A673 (cell line): ENCODE measurements at regions not wholly inside any gene's neighbourhood (a gene's known extent, or its start where the extent isn't known, plus 50 kb on each side); places are given as distances from the start of the nearest gene placed in this dataset.

Experiments
- BruUV-seq: library from RNA; stranded (reverse); fragments of 400-500 nt; replicated peaks from 2 replicates; lab custom pipeline; 2021; lab: Mats Ljungman, UMichigan
- CTCF ChIA-PET: fragments of 300-600 bp; sonication (Branson Sonifier 250); formaldehyde crosslinking; loops from one replicate; lab custom pipeline; 2022; ENCODE audit warnings: antibody characterized with exemption; lab: Charles Lee
- POLR2A ChIA-PET: fragments of 300-600 bp; sonication (Branson Sonifier 250); formaldehyde crosslinking; loops from one replicate; lab custom pipeline; 2022; ENCODE audit warnings: antibody characterized with exemption; ENCODE audit not compliant: low non-redundant PET; lab: Charles Lee
- DNase-seq: peaks from one replicate; pipeline ENCODE4 v3.0.0-alpha.2; 2015; ENCODE audit warnings: low spot score
- H3K27ac ChIP-seq: fragments of 200-600 bp; sonication (generic); 2 replicates; pipeline ENCODE4 v1.5.1; 2016; ENCODE audit warnings: mixed run types, low read depth, mild to moderate bottlenecking, mixed read lengths, antibody characterized with exemption, low read length; ENCODE audit not compliant: poor library complexity, severe bottlenecking
- H3K27me3 ChIP-seq: fragments of 200-600 bp; sonication (generic); replicated peaks from 2 replicates; pipeline ENCODE4 v1.6.1; 2017; ENCODE audit warnings: mixed run types, low read depth, mild to moderate bottlenecking, mixed read lengths, antibody characterized with exemption, low read length; ENCODE audit not compliant: insufficient read depth, poor library complexity
- H3K36me3 ChIP-seq: fragments of 200-600 bp; sonication (generic); 2 replicates; pipeline ENCODE4 v1.6.1; 2016; ENCODE audit warnings: mixed run types, mild to moderate bottlenecking, mixed read lengths, antibody characterized with exemption, low read length; ENCODE audit not compliant: insufficient read depth, poor library complexity, severe bottlenecking
- H3K4me1 ChIP-seq: fragments of 200-600 bp; sonication (generic); 2 replicates; pipeline ENCODE4 v1.6.1; 2017; ENCODE audit warnings: mixed run types, mild to moderate bottlenecking, mixed read lengths, antibody characterized with exemption, low read length; ENCODE audit not compliant: insufficient read depth, poor library complexity, severe bottlenecking
- H3K4me3 ChIP-seq: fragments of 200-600 bp; sonication (generic); 2 replicates; pipeline ENCODE4 v1.5.1; 2016; ENCODE audit warnings: low read depth, mixed run types, mild to moderate bottlenecking, mixed read lengths, low read length; ENCODE audit not compliant: poor library complexity, severe bottlenecking
- H3K9me3 ChIP-seq: fragments of 200-600 bp; sonication (generic); 2 replicates; pipeline ENCODE4 v1.6.1; 2016; ENCODE audit warnings: mixed run types, low read depth, mild to moderate bottlenecking, mixed read lengths, antibody characterized with exemption, low read length; ENCODE audit not compliant: poor library complexity, severe bottlenecking
- EZH2 ChIP-seq: fragments of 200-600 bp; sonication (generic); IDR thresholded peaks from 2 replicates; pipeline ENCODE4 v1.6.1; 2017; ENCODE audit warnings: borderline replicate concordance, low read depth, mild to moderate bottlenecking, mixed read lengths, antibody characterized with exemption, low read length; ENCODE audit not compliant: poor library complexity, severe bottlenecking
- intact Hi-C: fragments of 100-400 bp; cut with micrococcal nuclease; formaldehyde crosslinking; loops from one replicate; pipeline ENCODE4 v1.10.0; 2022; ENCODE audit not compliant: unreplicated experiment
- TF ChIP-seq, protein P1 (sequence below): fragments of 300-800, 200-600 bp; sonication (generic); conservative IDR thresholded peaks from 2 replicates; pipeline ENCODE4 v1.5.1; 2017; ENCODE audit warnings: low read depth, mild to moderate bottlenecking, antibody characterized with exemption, low read length, moderate library complexity, mixed read lengths

DNA sequence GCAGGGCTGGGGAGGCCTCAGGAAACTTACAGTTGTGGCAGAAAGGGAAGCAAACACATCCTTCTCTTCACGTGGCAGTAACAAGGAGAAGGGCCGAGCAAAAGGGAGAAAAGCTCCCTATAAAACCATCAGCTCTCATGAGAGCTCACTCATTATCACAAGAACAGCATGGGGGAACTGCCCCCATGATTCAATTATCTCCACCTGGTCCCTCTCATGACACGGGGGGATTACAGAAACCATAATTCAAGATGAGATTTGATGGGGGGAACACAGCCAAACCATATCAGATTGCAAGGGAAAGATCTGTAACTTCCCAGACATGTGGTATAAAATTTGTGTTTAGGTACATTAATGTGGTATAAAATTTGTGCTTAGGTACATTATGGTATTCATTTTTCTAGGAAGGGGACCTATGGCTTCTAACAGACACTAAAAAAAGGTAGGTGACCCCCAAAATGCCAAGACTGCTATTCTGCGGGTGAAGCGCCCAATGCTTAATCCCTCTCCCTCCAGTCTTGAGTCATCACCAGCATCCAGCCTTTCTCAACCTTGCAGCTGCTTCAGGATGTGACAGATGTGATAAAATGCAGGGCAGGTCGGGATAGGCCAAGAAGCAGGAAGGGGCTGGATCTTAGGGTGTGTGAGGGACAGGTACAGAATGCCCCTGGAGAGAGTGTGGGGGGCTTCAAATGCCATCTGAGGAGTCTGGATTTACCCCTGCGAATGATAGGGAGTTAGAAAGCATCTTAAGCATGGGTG is 57.7 kb upstream of the AMPD3 start:
- Histone ChIP-seq H3K4me3 (no peak overlapping the region), H3K27ac (no peak overlapping the region), H3K27me3 (no peaks in the 10 kb centered on the region), H3K36me3 (no peaks in the 10 kb centered on the region), H3K9me3 (no peaks in the 10 kb centered on the region), H3K4me1 (peaks cover 7% of the 10 kb centered on the region)
- no TSS peak for BruUV-seq
- TF ChIP-seq, protein P1, sequence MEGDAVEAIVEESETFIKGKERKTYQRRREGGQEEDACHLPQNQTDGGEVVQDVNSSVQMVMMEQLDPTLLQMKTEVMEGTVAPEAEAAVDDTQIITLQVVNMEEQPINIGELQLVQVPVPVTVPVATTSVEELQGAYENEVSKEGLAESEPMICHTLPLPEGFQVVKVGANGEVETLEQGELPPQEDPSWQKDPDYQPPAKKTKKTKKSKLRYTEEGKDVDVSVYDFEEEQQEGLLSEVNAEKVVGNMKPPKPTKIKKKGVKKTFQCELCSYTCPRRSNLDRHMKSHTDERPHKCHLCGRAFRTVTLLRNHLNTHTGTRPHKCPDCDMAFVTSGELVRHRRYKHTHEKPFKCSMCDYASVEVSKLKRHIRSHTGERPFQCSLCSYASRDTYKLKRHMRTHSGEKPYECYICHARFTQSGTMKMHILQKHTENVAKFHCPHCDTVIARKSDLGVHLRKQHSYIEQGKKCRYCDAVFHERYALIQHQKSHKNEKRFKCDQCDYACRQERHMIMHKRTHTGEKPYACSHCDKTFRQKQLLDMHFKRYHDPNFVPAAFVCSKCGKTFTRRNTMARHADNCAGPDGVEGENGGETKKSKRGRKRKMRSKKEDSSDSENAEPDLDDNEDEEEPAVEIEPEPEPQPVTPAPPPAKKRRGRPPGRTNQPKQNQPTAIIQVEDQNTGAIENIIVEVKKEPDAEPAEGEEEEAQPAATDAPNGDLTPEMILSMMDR, result no peak
- TF ChIP-seq EZH2, result no peak
- DNase-seq, result no peak
- POLR2A ChIA-PET, result no interaction called here
- CTCF ChIA-PET, result no interaction called here
- intact Hi-C loops, result no loop called here

DNA sequence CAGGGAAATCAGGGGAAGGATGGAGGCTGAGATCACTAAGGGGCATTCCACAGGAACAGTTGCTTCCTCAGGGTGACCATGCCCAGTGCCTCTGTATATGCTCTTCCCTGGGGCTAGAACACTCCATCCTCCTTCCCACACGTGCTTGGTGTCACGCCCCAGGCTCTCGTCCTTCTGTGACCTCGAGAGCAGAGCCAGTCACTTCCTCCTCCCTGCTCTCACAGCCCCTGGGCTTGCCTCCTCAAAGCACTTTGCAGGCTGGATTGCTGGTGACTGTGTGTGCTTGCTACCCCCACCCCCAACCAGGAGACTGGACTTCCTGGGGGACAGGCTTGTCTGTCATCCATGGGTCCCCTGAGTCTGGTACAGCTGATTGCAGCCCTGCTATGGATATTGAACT is 56.5 kb upstream of the AMPD3 start:
- no peaks in the 10 kb centered on the region for H3K9me3 ChIP-seq
- no peaks in the 10 kb centered on the region for H3K36me3 ChIP-seq
- intact Hi-C loops, result no loop called here
- ChIA-PET CTCF (no interaction called here), POLR2A (no interaction called here)
- no peaks in the 10 kb centered on the region for H3K27me3 ChIP-seq
- H3K27ac ChIP-seq, result no peak overlapping the region
- TF ChIP-seq EZH2, result no peak
- TF ChIP-seq, protein P1, result no peak
- H3K4me3 ChIP-seq, result no peak overlapping the region
- H3K4me1 ChIP-seq, result peaks cover 7% of the 10 kb centered on the region
- BruUV-seq, result no TSS peak
- DNase-seq, result no peak

DNA sequence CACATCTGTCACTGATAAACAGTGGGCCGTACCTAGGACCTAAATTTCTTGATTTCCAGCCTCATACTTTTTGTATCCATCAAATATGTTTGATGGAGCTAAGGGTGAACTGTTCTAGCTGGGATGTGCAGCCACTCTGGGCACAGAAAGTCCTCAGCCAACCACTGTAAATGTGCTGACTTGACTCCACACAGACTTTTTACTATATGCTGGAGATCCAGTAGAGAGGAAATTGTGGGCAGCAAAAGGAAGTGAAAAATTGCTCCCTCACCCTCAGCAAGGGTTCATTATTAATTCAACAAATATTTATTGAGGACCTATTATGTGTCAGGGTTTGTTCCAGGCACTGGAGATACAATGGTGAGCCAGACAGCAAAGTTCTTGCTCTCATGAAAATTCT is 54.2 kb upstream of the AMPD3 start:
- Histone ChIP-seq H3K4me1 (peaks cover 7% of the 10 kb centered on the region), H3K4me3 (no peak overlapping the region), H3K27ac (no peak overlapping the region), H3K27me3 (no peaks in the 10 kb centered on the region), H3K9me3 (no peaks in the 10 kb centered on the region), H3K36me3 (no peaks in the 10 kb centered on the region)
- no TSS peak for BruUV-seq
- intact Hi-C loops, result no loop called here
- CTCF ChIA-PET, result no interaction called here
- no peak for TF ChIP-seq EZH2
- TF ChIP-seq, protein P1, result no peak
- DNase-seq, result peak; percentile 37
- POLR2A ChIA-PET, result no interaction called here
